ENCODE measurements at regions not wholly inside any gene's neighbourhood (a gene's known extent, or its start where the extent isn't known, plus 50 kb on each side); places are given as distances from the start of the nearest gene placed in this dataset.

DNA sequence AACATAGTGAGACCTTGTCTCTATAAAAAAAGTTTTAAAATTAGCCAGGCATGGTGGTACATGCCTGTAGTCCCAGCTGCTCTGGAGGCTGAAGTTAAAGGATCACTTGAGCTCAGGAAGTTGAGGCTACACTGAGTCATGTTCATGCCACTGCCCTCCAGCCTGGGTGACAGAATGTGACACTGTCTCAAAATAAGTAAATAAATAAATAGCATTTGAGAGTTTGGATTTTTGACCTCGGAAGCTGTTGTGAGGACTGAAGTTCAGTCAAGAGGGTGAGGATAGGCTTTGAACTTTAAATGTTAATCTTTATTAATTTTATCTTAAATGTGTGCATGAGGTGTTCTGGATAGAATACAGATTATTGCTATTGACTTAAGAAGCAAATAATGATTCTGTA is 110.2 kb downstream of the GNAT3 start:
- TF ChIP-seq CTCF (IDR thresholded peaks at IDR 0.05; ENCODE audit: low read length), result no peak
- TF ChIP-seq EZH2 (IDR thresholded peaks at IDR 0.05; ENCODE audit: borderline replicate concordance, low read length), result no peak
